Uterus (tissue), 3 donors: ENCODE measurements at regions not wholly inside any gene's neighbourhood (a gene's known extent, or its start where the extent isn't known, plus 50 kb on each side); places are given as distances from the start of the nearest gene placed in this dataset.

Source experiments
- DNase-seq, 2 donors: peaks; one replicate each; pipeline ENCODE4 v3.0.0-alpha.2; 2019 to 2020
- H3K27ac ChIP-seq, 2 donors: fragments of 200-600 bp; sonication (generic); 1 replicate in 1 of 2; 2 replicates in 1 of 2; pipeline ENCODE4 v1.5.1; 2016 to 2018
- H3K27me3 ChIP-seq, 2 donors: fragments of 200-600 bp; sonication (generic); one replicate each; pipeline ENCODE4 v1.5.1; 2018 to 2019; ENCODE audit warnings: control low read depth in 1 of 2
- H3K36me3 ChIP-seq, 2 donors: fragments of 200-600 bp; sonication (generic); one replicate each; pipeline ENCODE4 v1.5.1; 2019; ENCODE audit warnings: control low read depth in 1 of 2
- H3K4me1 ChIP-seq, 2 donors: fragments of 200-600 bp; sonication (generic); one replicate each; pipeline ENCODE4 v1.5.1; 2018 to 2019; ENCODE audit warnings: control low read depth in 1 of 2
- H3K4me3 ChIP-seq, 2 donors: fragments of 200-600 bp; sonication (generic); 1 replicate in 1 of 2; 2 replicates in 1 of 2; pipeline ENCODE4 v1.5.1; 2018 to 2019; ENCODE audit warnings: mild to moderate bottlenecking in 1 of 2
- H3K9me3 ChIP-seq, 2 donors: fragments of 200-600 bp; sonication (generic); one replicate each; pipeline ENCODE4 v1.5.1; 2019; ENCODE audit warnings: control low read depth in 1 of 2
- POLR2A ChIP-seq, 2 donors: fragments of 450-650 bp; IDR thresholded peaks; one replicate each; pipeline ENCODE4 v1.6.1; 2016; ENCODE audit warnings: antibody characterized with exemption in 2 of 2, mild to moderate bottlenecking in 1 of 2, moderate library complexity in 1 of 2
- intact Hi-C: fragments of 100-400 bp; cut with DNase I; formaldehyde crosslinking; loops from one replicate; pipeline ENCODE4 v1.15.1; 2023; ENCODE audit warnings: low total_unique reads
- TF ChIP-seq, protein P1 (sequence below), 4 experiments: fragments of 200-600 bp in 2 of 4; fragments of 450-650 bp in 2 of 4; sonication (generic) in 2 of 4; IDR thresholded peaks; one replicate each; pipeline ENCODE4 v1.5.1; 2016 to 2019; ENCODE audit warnings: antibody characterized with exemption in 4 of 4, mild to moderate bottlenecking in 2 of 4, moderate library complexity in 1 of 4
- donor health status: DM: yes; HTN: yes; CAD: no.

- no peak for DNase-seq
- TF ChIP-seq, protein P1, sequence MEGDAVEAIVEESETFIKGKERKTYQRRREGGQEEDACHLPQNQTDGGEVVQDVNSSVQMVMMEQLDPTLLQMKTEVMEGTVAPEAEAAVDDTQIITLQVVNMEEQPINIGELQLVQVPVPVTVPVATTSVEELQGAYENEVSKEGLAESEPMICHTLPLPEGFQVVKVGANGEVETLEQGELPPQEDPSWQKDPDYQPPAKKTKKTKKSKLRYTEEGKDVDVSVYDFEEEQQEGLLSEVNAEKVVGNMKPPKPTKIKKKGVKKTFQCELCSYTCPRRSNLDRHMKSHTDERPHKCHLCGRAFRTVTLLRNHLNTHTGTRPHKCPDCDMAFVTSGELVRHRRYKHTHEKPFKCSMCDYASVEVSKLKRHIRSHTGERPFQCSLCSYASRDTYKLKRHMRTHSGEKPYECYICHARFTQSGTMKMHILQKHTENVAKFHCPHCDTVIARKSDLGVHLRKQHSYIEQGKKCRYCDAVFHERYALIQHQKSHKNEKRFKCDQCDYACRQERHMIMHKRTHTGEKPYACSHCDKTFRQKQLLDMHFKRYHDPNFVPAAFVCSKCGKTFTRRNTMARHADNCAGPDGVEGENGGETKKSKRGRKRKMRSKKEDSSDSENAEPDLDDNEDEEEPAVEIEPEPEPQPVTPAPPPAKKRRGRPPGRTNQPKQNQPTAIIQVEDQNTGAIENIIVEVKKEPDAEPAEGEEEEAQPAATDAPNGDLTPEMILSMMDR (IDR thresholded peaks at IDR 0.05): no peak
- no peak for TF ChIP-seq POLR2A (IDR thresholded peaks at IDR 0.05)
These were observed 205.7 kb downstream of the FAT4 start for GRCh38 chr4:125520258-125520990.

GRCh38 chr4:125522588-125522987, 207.8 kb downstream of the FAT4 start:
- no peak for TF ChIP-seq POLR2A (IDR thresholded peaks at IDR 0.05)
- TF ChIP-seq, protein P1 (IDR thresholded peaks at IDR 0.05): no peak
- intact Hi-C loops: no loop called here

More at GRCh38 chr4:125520258-125520990, 205.7 kb downstream of the FAT4 start:
- no peak overlapping the region for H3K4me3 ChIP-seq
- H3K9me3 ChIP-seq: no peaks in the 10 kb centered on the region
- H3K4me1 ChIP-seq: no peaks in the 10 kb centered on the region
- intact Hi-C loops: no loop called here
- H3K27ac ChIP-seq: no peak overlapping the region
- H3K27me3 ChIP-seq: no peaks in the 10 kb centered on the region
- H3K36me3 ChIP-seq: no peaks in the 10 kb centered on the region

GRCh38 chr4:125522992-125523391, 208.2 kb downstream of the FAT4 start:
- Histone ChIP-seq H3K36me3 (no peaks in the 10 kb centered on the region), H3K27ac (no peak overlapping the region), H3K4me3 (no peak overlapping the region), H3K9me3 (no peaks in the 10 kb centered on the region), H3K4me1 (no peaks in the 10 kb centered on the region), H3K27me3 (no peaks in the 10 kb centered on the region)
- no peak for DNase-seq
- intact Hi-C loops: no loop called here
- TF ChIP-seq, protein P1 (IDR thresholded peaks at IDR 0.05): no peak
- no peak for TF ChIP-seq POLR2A (IDR thresholded peaks at IDR 0.05)

More at GRCh38 chr4:125522588-125522987, 207.8 kb downstream of the FAT4 start:
- Histone ChIP-seq H3K4me1 (no peaks in the 10 kb centered on the region), H3K27ac (no peak overlapping the region), H3K9me3 (no peaks in the 10 kb centered on the region), H3K27me3 (no peaks in the 10 kb centered on the region), H3K36me3 (no peaks in the 10 kb centered on the region), H3K4me3 (no peak overlapping the region)
- DNase-seq: no peak

- no peaks in the 10 kb centered on the region for H3K9me3 ChIP-seq
- intact Hi-C loops: no loop called here
- no peaks in the 10 kb centered on the region for H3K36me3 ChIP-seq
- no peaks in the 10 kb centered on the region for H3K4me1 ChIP-seq
- DNase-seq: no peak
- H3K4me3 ChIP-seq: no peak overlapping the region
- no peak for TF ChIP-seq POLR2A (IDR thresholded peaks at IDR 0.05)
- TF ChIP-seq, protein P1 (IDR thresholded peaks at IDR 0.05): no peak
- H3K27ac ChIP-seq: no peak overlapping the region
- H3K27me3 ChIP-seq: no peaks in the 10 kb centered on the region
These were observed 211.7 kb downstream of the FAT4 start for GRCh38 chr4:125526420-125526819.

DNA sequence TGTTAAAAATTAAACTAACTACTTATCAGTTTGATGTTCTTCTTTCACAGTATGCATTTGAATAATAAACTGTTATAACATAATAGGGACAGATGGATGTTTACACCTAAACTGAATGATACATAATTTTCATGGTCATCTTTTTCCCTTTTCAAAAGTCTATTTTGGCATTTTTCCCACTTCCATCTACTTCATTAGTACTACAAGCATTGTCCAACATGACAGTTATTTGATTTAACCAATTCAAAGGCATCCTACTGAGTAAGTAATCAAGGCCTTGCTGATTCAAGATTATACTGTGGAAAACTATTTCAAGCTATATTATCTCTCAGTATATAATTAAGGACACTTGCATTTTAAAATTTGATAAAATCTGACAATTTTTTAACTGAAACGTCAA, 212.9 kb downstream of the FAT4 start:
- no peaks in the 10 kb centered on the region for H3K36me3 ChIP-seq
- no peaks in the 10 kb centered on the region for H3K9me3 ChIP-seq
- TF ChIP-seq, protein P1 (IDR thresholded peaks at IDR 0.05): no peak
- no peak for TF ChIP-seq POLR2A (IDR thresholded peaks at IDR 0.05)
- intact Hi-C loops: no loop called here
- DNase-seq: no peak
- H3K4me1 ChIP-seq: no peaks in the 10 kb centered on the region
- no peak overlapping the region for H3K27ac ChIP-seq
- H3K27me3 ChIP-seq: no peaks in the 10 kb centered on the region
- H3K4me3 ChIP-seq: no peak overlapping the region
